AG10803 (cell line): ENCODE measurements at regions not wholly inside any gene's neighbourhood (a gene's known extent, or its start where the extent isn't known, plus 50 kb on each side); places are given as distances from the start of the nearest gene placed in this dataset.
"Not testable (repeated sequence)": the region's sequence is repeated elsewhere in the genome, so short reads cannot be mapped to it uniquely, and the experiment has no call there.

Experiments
- DNase-seq: peaks from one replicate; pipeline ENCODE4 v3.0.0; 2010; ENCODE audit warnings: low read depth
- H3K4me3 ChIP-seq: 2 replicates; pipeline ENCODE4 v1.5.1; 2011; ENCODE audit warnings: mild to moderate bottlenecking, low read length, control low read depth
- CTCF ChIP-seq: conservative IDR thresholded peaks from 2 replicates; pipeline ENCODE4 v1.5.1; 2011; ENCODE audit warnings: mild to moderate bottlenecking, low read length, control low read depth, inconsistent platforms

- H3K4me3 ChIP-seq, result no peak overlapping the region
Observed at GRCh38 chrX:94908648-94909047, 1234.6 kb downstream of the FAM133A start.

GRCh38 chrX:94914235-94914634, 1240.2 kb downstream of the FAM133A start:
- H3K4me3 ChIP-seq, result no peak overlapping the region
- DNase-seq, result no peak
- TF ChIP-seq CTCF, result no peak

More at GRCh38 chrX:94908648-94909047, 1234.6 kb downstream of the FAM133A start:
- no peak for DNase-seq
- TF ChIP-seq CTCF, result no peak

- DNase-seq, result no peak
- H3K4me3 ChIP-seq, result no peak overlapping the region
- no peak for TF ChIP-seq CTCF
Observed at GRCh38 chrX:94932278-94932965, 1258.4 kb downstream of the FAM133A start.

GRCh38 chrX:94936722-94937121, 1262.7 kb downstream of the FAM133A start:
- no peak overlapping the region for H3K4me3 ChIP-seq
- DNase-seq, result no peak
- no peak for TF ChIP-seq CTCF

- no peak for TF ChIP-seq CTCF
- DNase-seq, result no peak
- no peak overlapping the region for H3K4me3 ChIP-seq
Observed at GRCh38 chrX:94937491-94937890, 1263.5 kb downstream of the FAM133A start.

GRCh38 chrX:94942603-94943002, 1268.6 kb downstream of the FAM133A start:
- TF ChIP-seq CTCF, result no peak
- no peak for DNase-seq
- H3K4me3 ChIP-seq, result no peak overlapping the region

- not testable (repeated sequence) for H3K4me3 ChIP-seq, DNase-seq
Observed at GRCh38 chrX:94946137-94946536, 1272.1 kb downstream of the FAM133A start.
